GM12864 (cell line): ENCODE measurements at regions not wholly inside any gene's neighbourhood (a gene's known extent, or its start where the extent isn't known, plus 50 kb on each side); places are given as distances from the start of the nearest gene placed in this dataset.

Experiments
- DNase-seq: peaks from one replicate; pipeline ENCODE4 v3.0.0-alpha.2; 2011; ENCODE audit warnings: low read depth
- H3K4me3 ChIP-seq: 2 replicates; pipeline ENCODE4 v1.5.1; 2011; ENCODE audit warnings: mild to moderate bottlenecking, low read depth, low read length, control low read depth
- TF ChIP-seq, protein P1 (sequence below): IDR thresholded peaks from 2 replicates; pipeline ENCODE4 v1.5.1; 2011; ENCODE audit warnings: low read depth, mild to moderate bottlenecking, moderate library complexity, low read length, control low read depth, inconsistent platforms; ENCODE audit errors: missing control alignments

DNA sequence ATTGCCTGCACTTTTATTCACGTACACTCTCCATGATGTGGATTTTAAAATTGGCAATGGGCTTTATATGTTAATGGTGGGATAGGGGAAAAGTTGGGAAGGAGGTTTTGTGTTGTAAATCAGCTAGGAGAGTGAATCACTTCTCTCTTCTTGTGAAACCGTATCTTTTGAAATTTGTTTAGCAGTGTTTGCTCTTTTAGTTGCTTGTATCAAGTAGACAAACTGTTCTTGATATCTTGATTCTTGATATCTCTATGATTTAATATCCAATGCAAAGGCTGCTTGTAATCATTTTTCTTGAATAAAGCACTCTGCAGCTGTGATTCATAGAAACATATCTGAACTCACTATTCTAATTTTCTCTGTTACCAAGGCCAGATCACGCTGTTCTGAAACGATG lies 615.1 kb downstream of the CCER1 start:
- TF ChIP-seq, protein P1, sequence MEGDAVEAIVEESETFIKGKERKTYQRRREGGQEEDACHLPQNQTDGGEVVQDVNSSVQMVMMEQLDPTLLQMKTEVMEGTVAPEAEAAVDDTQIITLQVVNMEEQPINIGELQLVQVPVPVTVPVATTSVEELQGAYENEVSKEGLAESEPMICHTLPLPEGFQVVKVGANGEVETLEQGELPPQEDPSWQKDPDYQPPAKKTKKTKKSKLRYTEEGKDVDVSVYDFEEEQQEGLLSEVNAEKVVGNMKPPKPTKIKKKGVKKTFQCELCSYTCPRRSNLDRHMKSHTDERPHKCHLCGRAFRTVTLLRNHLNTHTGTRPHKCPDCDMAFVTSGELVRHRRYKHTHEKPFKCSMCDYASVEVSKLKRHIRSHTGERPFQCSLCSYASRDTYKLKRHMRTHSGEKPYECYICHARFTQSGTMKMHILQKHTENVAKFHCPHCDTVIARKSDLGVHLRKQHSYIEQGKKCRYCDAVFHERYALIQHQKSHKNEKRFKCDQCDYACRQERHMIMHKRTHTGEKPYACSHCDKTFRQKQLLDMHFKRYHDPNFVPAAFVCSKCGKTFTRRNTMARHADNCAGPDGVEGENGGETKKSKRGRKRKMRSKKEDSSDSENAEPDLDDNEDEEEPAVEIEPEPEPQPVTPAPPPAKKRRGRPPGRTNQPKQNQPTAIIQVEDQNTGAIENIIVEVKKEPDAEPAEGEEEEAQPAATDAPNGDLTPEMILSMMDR = no peak
- no peak for DNase-seq
- H3K4me3 ChIP-seq = no peak overlapping the region

DNA sequence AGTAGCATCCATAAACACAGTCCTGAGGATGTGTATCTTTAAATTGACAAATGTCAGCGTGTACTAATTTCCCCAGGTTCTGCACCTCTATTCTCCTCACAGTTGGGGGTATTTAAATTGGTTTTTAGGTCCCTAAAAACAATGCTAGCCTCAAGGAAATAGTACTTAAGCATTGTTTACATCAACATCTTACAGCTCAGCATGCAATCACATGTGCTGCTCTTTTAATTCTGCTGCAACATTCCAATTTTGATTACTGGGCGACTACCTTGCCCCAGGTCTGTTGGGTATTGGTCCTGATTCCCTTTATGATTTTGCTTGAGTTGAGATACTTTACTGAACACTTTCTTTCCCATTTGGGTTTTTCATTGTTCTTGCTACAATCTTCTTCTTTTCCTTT lies 616.6 kb downstream of the CCER1 start:
- DNase-seq = no peak
- no peak overlapping the region for H3K4me3 ChIP-seq
- TF ChIP-seq, protein P1 = no peak

DNA sequence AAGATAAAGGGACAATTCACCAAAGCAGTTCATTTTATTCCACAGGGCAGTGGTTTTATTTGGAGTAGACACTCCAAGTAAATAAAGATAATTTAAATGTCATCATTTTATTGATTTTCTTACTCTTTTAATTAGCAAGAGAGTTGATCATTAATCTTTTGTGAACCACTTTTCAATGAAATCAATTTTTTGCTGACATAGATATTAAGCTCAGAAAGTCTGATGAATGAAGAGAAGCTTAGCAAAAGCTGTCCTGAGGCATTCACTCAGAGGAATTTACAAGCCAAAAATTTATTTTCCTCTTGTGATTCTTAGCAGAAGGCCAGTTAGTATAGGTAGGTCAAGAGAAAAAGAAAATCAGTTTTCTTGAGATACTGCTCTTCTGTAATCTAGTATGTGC lies 618.0 kb downstream of the CCER1 start:
- TF ChIP-seq, protein P1 = no peak
- no peak for DNase-seq
- H3K4me3 ChIP-seq = no peak overlapping the region

DNA sequence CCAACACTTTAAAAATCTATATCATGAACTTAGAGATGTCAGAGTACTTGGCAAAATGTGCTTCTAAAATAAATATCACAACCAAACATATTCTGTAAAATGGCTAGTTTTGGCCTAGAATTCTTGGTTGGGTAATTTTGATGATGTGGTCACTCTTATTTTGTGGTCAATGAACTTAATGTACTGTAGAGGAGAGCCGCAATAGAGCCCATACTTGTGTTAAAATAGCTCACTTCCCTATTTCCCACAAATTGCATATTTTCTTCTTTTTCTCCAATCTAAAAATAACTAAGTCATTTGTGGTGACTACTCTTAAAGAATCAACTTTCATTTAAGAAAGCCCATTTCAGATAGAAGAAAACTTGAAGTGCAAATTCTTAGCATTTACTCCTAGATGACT lies 619.4 kb downstream of the CCER1 start:
- DNase-seq = no peak
- TF ChIP-seq, protein P1 = no peak
- H3K4me3 ChIP-seq = no peak overlapping the region

DNA sequence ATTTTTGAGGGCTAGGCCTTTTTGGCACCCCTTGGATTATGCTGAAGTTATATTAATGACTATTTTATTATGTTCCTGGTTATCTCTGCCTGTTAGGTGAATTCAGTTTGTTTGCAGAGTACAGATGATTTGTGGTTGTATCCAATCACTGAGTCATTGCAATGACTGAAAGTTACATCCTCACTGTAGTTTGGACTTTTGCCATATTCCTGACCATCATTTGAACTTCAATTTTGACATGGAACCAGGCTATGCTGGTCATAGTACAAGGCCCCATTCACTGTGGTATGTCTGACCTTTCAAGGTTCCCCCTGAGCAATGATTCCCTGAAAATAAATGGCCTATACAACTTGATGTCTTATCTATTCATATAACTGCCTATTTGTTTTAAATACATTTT lies 621.0 kb downstream of the CCER1 start:
- no peak overlapping the region for H3K4me3 ChIP-seq
- TF ChIP-seq, protein P1 = no peak
- no peak for DNase-seq

DNA sequence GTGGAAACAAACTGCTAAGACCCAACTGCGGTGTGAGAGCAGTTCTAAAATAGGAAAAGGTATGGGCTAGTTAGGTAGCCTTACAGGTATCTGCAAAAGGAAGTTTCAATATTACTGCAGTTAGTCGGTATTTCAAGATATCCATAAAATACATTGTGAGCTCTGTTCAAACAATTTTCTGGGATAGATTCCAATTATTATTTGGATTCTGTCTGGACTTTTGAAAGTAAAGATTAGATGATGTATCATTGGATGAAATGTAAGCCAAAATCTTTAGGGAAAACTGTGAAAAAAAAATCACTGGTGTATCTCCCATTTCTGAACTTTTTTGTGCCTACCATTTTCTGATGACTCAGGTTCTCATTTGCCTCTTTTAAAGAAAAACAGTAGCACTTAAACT lies 621.6 kb downstream of the CCER1 start:
- no peak for DNase-seq
- TF ChIP-seq, protein P1 = no peak
- no peak overlapping the region for H3K4me3 ChIP-seq

DNA sequence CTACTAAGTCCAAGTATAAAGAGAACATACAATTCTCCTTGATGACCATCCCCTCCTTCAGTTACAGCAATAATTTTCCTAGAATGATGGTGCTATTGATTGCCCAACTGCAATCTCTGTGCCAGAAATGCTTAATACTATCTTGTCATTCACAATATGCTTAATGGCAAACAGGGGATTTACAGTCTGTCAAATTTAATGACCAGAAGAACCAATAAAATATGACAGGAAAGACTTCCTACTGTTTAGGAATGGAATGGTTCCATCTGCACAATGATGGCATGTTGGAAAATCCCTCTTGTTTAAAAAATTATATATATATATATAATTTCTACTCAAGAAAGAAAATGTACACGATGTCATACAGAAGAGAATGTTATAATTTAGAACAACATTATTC lies 623.2 kb downstream of the CCER1 start:
- H3K4me3 ChIP-seq = no peak overlapping the region
- TF ChIP-seq, protein P1 = no peak
- no peak for DNase-seq
